GM18508 (cell line): ENCODE measurements at regions not wholly inside any gene's neighbourhood (a gene's known extent, or its start where the extent isn't known, plus 50 kb on each side); places are given as distances from the start of the nearest gene placed in this dataset.
"Not testable (repeated sequence)": the region's sequence is repeated elsewhere in the genome, so short reads cannot be mapped to it uniquely, and the experiment has no call there.

ENCODE experiments used
- ATAC-seq: cut with Tn5 transposase; IDR thresholded peaks from one replicate; pipeline ENCODE4 v1.9.1; 2021; ENCODE audit warnings: moderate number of reproducible peaks; ENCODE audit not compliant: insufficient read depth, unreplicated experiment

DNA sequence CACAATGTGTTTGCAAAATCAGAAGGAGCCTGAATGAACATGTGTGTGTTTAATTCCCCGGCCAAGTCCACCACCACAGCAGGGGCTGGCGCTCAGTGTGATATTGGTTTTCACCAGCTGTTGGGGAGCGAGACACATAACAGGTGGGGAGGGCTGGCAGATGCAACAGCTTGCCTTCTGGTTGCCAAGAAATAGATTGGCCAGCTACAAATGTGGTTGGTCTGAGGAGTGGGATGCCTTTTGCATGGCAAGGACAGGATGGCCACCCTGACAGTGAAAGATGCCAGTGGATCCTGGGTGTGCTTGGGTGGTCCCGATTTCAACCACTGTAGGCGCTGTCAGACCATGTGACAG lies 292.5 kb upstream of the FZD8 start:
- no peak for ATAC-seq

DNA sequence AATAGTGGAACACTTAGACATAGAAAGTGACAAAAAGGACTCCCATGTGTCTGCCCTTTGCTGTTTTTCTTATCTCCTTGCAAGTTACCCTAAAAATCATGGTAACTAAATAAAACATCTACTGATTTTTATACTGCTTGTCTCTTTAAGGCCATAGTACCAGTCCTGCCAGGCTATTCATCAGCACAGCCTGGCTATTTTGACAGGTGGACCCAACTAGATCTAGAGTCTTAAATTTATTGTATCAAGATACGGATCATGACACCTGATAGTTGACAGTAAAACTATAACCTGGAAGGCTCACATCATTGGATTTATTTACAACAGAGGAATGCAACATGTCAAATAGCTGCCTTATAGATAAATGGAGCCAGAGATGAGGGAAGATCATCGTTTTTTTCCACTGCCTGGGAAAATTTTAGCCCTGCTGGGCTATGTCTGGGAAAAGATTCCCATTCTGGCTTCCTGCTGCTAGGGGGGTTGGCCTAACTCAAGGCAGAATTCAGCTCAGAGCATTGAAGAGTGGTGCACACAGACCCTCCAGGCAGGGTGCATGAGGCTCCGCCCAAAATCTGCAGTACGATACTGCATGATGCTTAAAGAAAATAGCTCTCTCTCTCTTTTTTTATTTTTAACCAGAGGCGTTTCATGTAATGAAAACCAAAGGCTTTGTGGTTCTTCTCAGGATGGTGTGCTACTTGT lies 292.0 kb upstream of the FZD8 start:
- ATAC-seq: no peak

DNA sequence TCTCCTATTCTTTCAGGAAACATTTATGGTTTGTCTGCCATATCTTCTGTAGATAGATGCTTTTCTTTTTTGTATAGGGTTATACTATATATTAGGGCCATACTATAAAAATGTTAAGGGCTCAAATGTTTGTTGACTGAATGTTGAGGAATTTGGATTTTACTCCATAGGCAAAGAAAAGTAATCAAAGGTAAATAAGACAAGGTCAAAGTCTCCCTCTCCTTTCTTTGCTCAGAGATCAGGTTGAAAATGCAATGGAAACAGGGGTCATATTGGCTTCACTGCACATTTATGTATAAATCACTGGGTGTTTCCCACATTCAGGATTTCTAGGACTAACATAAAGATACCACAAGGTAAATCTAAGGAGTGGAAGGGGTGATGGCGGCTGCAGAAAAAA lies 291.4 kb upstream of the FZD8 start:
- ATAC-seq: no peak

- ATAC-seq: not testable (repeated sequence)
These were observed 287.9 kb upstream of the FZD8 start for GRCh38 chr10:35929962-35930361.

GRCh38 chr10:35928748-35929147 lies 286.7 kb upstream of the FZD8 start:
- no peak for ATAC-seq

DNA sequence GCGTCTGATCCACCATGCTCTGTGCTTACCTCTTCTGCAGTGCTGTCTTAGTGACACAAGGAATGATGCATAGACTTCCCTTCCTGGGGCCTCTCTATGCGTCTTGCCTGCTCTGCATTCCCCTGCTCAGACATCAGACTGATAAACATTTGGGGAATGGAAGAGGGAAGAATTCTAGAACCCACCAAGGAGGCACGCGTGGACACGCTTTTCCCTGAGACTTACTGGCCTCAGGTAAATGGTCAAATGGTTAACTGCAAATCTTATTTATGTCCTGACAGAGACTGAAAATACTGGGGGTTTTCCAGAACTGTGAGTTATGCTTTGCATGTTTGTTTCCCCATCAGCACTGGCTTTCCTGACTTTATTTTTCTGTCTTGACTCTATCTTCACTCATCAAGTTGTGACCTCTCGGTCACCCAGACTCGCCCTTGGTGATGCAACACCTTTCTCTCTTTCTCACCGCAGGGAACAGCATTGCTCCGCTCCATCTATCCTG lies 285.9 kb upstream of the FZD8 start:
- ATAC-seq: no peak

DNA sequence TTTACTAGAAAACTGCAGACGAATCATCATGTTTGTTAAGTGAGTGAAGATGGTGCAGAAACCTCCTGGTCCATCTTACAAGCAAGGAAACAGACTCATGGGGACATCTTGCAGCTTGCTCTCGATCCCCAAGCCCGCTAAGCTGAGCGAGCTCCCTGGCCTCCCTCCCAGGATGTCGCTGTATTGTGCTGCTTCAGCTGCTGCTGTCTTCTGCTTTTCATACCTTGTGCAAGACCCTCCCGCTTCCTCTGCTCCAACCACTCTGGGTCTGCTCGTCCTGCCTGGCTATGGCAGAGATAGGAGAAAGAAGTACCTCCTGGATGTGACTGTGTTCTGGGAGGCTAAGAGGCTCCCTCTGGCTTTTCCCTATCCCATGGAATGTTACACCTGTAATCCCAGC lies 285.2 kb upstream of the FZD8 start:
- no peak for ATAC-seq

DNA sequence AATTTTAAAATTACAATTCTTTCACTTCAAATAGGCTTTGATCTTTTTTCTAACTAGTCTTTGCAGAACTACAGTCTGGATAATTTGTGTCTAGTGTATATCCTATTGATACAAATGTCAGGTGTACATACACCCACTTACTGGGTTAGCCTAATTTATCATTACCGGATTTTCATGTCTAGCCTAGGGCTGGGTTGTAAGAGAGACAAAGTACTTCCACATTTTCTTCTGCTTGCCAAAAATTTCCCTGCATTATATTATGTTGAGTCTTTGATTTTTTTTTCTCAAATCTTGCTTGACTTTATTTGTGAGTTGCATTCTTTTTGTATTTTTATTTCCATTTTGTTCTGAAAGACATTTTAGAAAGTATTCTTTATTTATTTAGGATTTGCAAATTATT lies 284.8 kb upstream of the FZD8 start:
- no peak for ATAC-seq

- ATAC-seq: no peak
These were observed 283.4 kb upstream of the FZD8 start for GRCh38 chr10:35925493-35925892.

DNA sequence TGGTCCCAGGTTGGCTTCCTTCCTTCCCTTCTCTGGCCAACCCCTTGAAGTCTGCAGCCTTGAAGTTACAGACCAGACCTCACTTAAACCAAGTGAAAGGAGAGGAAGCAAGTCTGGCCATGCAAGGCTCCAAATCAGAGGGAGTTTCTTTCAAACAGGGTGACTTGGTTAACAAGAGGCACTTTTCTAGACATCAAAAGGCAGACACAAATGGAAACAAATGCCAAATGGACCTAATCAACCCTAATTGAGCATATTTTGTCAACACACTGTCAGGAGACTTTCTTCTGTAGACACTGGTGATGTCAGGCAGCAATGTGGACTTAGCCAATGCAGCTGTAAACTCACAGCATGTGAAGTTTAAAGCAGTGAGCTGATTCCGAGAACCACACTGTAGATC lies 282.7 kb upstream of the FZD8 start:
- no peak for ATAC-seq

DNA sequence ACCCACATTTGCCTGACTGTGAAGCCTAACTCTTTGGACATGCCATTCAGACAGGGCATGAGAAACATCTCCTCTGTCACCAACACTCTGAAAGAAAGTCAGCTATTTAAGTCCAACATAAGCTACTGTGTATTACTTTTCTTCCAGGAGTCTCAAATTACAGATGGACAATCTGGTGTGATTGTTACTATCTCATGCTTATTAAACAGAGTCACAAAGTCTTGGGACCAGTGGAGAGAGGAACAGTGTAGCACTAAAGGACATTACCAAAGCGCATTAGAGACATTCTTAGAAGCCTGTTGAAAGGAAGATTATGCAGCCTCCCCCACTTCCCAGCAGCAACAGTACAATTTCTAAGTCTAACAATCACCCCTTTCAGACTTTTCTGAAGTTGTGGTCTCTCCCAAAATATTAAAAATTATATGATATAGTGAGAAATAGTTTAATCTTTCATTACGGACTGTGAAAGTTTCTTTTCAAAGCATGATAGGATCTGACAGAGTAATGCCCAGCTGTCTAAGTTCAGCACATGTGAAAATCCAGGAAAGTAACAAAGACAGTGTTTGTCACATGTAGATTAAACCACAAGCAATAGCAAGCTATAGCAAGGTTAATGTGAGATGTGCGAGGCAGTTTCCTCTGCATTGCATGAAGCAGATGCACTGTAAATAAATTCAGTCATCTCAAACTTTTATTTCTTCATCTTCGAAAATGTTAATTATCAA lies 280.9 kb upstream of the FZD8 start:
- ATAC-seq: no peak

GRCh38 chr10:35921866-35922350 lies 279.8 kb upstream of the FZD8 start:
- no peak for ATAC-seq

DNA sequence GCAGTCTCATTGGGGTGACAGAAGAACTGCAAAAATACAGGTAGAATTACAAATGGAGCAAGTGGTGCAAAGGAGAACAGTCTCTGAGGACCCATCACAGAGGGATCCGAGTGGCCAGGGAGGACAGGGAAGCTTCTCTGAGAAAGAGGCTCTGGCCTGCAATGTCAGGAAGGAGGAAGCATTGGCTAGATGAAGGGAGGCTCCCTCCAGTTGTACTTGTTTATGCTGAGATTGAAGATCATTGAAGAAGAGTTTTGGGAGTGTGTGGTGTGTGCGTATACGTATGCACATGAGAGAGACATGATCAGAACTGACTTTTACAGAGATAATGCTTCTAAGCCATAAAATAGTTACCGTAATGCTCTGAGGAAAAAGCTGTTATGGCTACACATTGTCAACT lies 274.7 kb upstream of the FZD8 start:
- no peak for ATAC-seq

- no peak for ATAC-seq
These were observed 271.5 kb upstream of the FZD8 start for GRCh38 chr10:35913628-35914027.

DNA sequence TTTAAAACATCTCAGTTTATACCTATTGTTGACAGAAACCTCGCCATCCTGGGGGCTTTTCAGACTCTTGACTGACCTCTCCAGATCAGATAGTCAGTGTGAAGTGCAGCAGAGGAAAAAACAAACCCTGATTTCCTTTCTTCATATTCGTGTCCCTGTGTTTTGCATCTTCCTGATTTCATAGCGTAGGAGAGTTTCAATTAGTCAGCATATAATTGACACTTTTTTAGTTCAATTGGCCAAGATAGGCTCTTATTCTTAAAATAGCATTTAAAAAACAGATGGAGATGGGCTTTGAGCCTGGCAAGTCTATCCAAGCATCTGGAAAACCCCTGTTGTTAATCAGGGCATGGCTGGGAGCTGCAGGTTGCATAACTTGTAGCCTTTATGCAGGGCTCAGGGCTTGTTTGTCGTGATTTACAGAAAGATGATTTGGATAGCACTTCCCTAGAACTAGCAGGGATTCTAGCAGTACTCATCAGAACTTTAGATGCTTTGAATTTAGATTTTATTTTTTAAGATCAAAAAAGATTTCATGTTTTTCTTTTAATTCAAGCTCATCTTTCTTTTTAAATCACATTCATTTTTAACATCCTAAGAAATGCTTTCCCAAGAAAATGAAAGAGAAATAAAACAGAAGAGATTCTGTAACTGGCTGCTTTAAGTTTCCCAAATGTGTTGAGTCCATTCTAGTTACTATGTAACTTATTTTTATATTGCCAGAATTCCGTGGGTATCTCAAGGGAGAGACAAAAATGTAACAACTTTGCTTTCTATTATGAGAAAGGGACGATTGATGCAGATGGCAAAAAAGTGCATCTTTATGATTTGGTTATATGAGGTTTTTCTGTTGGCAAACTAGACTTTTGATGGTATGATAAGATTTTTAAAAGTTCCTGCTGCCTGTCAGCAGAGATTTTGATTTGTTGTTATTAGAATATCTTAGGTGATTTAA lies 270.8 kb upstream of the FZD8 start:
- ATAC-seq: no peak

GRCh38 chr10:35911954-35912353 lies 269.9 kb upstream of the FZD8 start:
- ATAC-seq: no peak

GRCh38 chr10:35911233-35911632 lies 269.1 kb upstream of the FZD8 start:
- no peak for ATAC-seq

- ATAC-seq: no peak
These were observed 268.1 kb upstream of the FZD8 start for GRCh38 chr10:35910234-35910633.

DNA sequence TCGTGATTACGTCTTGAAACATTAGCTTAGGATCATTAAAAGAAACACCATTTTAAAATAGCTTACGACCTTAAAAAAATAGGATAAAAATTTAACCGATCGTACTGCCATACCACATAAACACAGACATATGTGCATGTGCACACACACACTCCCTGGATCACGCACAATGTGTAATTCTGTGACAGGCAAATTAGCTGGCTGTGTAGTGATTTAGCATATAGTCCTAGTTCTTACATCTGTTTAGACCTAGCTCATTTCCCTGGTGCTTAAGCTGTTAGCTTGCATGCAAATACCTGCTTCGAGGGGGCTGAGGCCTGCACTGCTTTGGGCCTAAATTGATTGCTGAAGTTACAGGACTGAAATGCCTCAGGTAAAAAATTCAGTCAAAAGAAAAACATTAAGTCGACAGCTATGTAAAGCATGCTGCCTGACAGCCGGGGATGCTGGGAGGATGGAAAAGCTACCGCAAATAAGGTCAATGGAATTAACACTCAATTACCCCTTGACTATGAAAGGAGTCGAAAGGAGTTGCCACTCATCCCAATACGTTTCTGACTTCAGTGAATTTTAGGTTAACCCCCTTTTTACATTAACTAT lies 267.1 kb upstream of the FZD8 start:
- ATAC-seq: no peak

DNA sequence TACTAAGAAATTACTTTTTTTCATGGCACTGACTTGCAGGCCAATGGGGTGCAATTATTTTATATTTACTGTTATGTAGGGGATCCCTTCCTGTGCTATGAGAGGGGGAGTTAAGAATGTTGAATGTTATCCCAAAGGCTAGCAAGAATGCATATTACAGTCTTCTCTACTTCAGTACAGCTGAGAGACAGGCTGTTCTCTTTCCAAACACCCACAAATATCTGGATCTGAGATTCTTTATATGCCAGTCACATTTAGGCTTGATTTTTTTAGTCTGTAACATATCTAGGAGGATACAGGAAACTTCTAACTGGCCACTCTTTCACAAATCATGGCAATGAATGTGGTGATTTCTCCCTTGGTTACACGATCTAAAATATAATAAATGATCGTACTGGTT lies 266.4 kb upstream of the FZD8 start:
- no peak for ATAC-seq
